GM21619 (cell line): ENCODE measurements at regions not wholly inside any gene's neighbourhood (a gene's known extent, or its start where the extent isn't known, plus 50 kb on each side); places are given as distances from the start of the nearest gene placed in this dataset.

Experiments
- ATAC-seq: cut with Tn5 transposase; IDR thresholded peaks from one replicate; pipeline ENCODE4 v1.9.1; 2021; ENCODE audit not compliant: unreplicated experiment

- ATAC-seq: no peak
Measured at GRCh38 chr21:14734833-14735232, 188.7 kb upstream of the SAMSN1 start.

DNA sequence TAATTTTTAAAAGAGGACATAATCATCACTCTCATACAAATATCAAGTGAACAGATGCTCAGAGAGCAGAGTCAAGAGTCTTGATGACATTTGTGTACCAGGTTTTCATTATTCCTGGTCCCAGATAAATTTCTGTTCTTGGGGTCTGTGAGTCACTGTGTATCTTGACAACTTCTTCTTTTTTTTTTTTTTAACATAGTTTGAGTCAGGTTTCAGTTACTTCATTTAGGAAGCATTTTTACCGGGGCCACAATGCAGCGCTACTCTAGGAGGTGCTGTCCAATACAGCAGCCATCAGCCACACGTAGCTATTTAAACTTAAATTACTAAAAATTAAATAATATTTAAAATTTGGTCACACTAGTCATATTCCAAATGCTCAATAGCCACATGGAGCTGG lies 188.1 kb upstream of the SAMSN1 start:
- no peak for ATAC-seq

DNA sequence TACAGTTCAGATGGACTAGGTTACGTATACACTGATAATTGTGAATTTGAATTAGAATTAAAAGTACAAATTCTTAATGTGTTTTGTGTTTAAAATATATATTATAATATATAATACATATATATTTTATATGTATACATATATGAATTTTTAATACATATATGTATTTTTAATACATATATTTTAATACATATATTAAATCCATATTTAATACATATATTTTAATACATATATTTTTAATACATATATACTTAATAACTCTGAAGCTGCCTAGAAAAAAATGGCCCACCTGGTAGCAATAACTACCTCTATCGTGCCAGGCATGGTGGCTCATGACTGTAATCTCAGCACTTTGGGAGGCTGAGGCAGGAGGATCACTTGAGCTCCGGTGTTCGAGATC lies 179.1 kb upstream of the SAMSN1 start:
- no peak for ATAC-seq

- no peak for ATAC-seq
Measured at GRCh38 chr21:14722841-14723483, 176.8 kb upstream of the SAMSN1 start.

GRCh38 chr21:14720237-14720636 lies 174.1 kb upstream of the SAMSN1 start:
- no peak for ATAC-seq

DNA sequence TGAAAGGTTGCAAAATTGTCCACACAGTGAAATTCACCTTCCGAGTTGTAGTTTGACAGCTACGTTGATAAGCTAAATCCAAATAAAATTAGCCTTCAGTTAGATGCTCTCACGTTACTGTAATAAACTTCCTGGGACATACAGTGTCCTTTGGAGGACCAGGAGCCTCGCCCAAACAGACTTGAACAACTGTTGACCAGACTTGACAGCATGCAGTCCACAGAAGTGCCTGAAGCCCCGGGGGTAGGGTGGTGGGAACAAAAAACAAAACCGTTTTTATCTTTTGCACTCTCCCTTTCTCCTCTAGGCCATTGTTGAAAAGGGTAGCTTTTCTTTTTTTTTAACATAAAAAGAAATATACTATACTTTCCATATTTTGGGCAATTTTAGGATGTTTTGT lies 172.8 kb upstream of the SAMSN1 start:
- no peak for ATAC-seq

DNA sequence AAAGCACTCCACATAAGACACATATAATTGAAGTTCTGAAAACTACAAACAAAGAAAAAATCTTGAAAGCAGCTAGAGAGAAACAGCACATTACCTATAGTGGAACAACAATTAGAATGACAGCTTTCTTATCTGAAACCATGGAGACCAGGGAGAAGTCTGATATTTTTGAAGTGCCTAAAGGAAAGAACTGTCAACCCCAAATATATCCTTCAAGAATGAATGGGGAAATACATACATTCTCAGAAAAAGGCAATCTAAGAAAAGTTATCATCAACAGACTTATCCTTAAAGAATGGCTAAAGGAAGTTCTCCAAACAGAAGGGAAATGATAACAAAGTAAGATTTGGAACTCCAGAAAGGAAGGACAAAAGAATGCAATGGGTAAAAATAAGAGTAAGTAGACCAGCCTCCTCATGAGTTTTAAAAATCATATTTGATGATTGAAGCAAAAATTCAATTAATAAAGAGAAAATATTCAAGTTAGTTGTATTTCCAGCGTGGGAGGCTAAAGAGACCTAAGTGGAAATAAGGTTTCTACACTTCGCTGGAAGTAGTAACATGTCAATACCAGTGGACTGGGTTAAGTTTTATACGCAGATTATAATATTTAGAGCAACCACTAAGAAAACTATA lies 170.8 kb upstream of the SAMSN1 start:
- ATAC-seq: no peak

- ATAC-seq: no peak
Measured at GRCh38 chr21:14713109-14713508, 167.0 kb upstream of the SAMSN1 start.

- no peak for ATAC-seq
Measured at GRCh38 chr21:14712121-14712715, 166.1 kb upstream of the SAMSN1 start.

DNA sequence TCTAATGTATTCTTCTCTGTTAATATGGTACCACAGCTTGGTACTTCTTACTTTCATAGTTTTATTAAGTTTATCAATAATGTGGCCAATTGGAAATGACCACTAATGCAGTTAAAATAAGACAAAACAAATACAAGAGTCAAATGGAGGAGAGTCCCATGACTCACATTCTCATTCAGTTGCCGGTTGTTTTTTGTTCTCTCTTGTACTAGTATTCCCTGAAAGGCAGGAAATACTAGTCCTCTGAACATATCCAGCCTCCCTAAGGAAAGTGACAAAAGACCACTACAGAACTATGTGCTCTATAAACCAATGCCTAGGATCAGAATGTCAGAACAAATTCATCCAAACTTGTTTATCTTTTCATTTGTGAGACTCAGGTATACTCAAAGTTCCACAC lies 165.2 kb upstream of the SAMSN1 start:
- ATAC-seq: no peak

DNA sequence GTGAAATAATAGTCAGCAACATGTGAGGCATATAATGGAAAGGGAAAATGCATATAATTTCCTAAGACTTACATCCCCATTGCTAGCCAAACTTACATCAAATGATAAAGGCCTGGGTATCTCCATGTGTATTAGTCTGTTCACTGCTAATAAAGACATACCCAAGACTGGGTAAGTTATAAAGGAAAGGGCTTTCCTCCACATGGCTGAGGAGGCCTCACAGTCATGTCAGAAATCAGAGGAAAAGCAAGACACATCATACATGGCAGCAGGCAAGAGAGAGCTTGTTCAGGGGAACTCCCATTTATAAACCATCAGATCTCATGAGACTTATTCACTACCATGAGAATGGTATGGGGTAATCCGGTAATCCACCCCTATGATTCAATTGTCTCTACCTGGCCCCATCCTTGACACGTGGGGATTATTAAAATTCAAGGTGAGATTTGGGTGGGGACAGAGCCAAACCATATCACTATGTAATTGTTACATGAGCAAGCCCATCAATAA lies 161.5 kb upstream of the SAMSN1 start:
- no peak for ATAC-seq

DNA sequence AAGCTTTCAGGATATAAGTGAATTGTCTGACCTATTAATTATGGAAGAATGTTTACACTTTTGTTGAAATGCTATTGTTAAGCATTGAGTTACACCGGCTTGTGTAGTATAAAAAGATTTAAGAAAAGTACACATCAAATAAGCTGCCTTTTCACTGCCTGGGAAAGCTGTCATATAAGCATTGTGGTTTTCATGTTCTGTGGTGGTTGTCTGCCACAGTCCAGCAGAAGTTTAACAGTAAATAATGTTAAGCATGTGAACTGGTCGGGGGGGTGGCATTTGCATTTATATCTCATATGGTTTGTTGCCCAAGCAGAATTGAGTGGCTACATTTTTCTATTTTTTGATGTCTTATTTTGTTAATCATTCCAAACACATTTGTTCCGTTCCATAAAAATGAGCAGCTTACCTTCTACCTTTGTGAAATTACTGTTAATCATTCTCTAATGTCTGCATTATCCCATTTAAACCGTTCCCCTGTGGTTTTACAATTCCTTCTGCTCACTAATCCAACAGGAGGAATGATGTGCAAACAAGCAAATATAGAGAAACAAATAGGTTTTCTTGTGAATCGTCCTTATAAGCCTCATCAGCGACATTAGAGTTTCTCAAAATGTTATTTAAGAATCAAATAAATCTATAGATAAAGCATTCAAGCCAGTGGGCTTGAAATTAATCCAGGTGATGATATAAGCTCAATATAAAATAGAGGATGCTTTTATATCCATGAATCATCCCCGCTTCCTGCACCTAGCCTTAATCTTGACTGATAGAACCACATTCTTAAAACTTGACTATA lies 160.8 kb upstream of the SAMSN1 start:
- no peak for ATAC-seq

- ATAC-seq: no peak
Measured at GRCh38 chr21:14699433-14700407, 153.6 kb upstream of the SAMSN1 start.

GRCh38 chr21:14697769-14698168 lies 151.7 kb upstream of the SAMSN1 start:
- ATAC-seq: no peak

- ATAC-seq: no peak
Measured at GRCh38 chr21:14694817-14695216, 148.7 kb upstream of the SAMSN1 start.

GRCh38 chr21:14693997-14694396 lies 147.9 kb upstream of the SAMSN1 start:
- no peak for ATAC-seq

- no peak for ATAC-seq
Measured at GRCh38 chr21:14691914-14692313, 145.8 kb upstream of the SAMSN1 start.

DNA sequence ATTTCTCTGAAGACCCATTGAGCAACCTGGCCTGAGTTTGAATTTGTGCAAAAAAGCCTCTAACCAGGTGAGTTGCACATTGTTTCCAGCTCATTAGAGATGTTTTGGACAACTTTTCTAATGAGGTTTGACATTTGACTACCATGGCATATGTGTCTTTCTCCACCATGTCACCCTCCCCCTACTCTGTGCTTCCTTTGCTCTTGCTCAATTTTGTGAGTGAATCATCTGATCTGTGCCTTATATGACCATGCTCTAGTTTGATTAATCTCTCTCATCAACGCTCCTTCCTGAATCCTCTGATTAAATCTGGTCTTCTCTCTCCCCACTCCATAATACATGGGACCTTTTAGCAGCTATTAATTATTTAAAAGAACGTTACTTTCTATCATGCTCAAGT lies 144.8 kb upstream of the SAMSN1 start:
- no peak for ATAC-seq

DNA sequence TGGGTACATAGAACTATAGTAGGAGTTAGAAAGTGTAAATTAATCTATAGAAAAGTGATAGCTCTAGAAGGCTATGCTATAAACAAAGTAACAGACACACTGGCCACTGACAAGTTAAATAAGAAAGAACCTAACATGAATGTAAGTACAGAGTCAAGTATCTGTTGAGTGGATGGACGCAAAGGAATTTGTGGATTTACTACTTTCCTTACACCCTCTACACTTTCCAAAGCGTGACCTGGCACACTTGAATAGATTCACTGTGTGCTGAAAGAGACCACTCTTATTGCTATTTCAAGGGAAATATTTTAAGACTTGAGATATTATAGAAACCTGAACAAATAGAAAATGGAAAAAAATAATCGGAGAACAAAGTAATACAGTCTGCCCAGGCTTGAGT lies 142.8 kb upstream of the SAMSN1 start:
- ATAC-seq: no peak

- ATAC-seq: no peak
Measured at GRCh38 chr21:14688412-14688811, 142.3 kb upstream of the SAMSN1 start.

- ATAC-seq: peak; percentile 53
Measured at GRCh38 chr21:14687268-14687625, 141.1 kb upstream of the SAMSN1 start.
